Activated naive CD8-positive, alpha-beta T cell treated with anti-CD3 and anti-CD28 coated beads, Interleukin-2, amount 50 U/mL, for 24 hours (primary cell): ENCODE measurements at regions not wholly inside any gene's neighbourhood (a gene's known extent, or its start where the extent isn't known, plus 50 kb on each side); places are given as distances from the start of the nearest gene placed in this dataset.

ENCODE experiments used
- ATAC-seq: fragments of 150-1000 bp; cut with Tn5 transposase; one replicate; pipeline ENCODE4 v1.10.0; 2021
- DNase-seq: peaks from one replicate; pipeline ENCODE4 v3.0.0; 2021
- H3K27ac Mint-ChIP-seq: one replicate; pipeline ENCODE4 v1.8.0; 2021; ENCODE audit warnings: mild to moderate bottlenecking, mixed read lengths
- H3K27me3 Mint-ChIP-seq: one replicate; pipeline ENCODE4 v1.8.0; 2021; ENCODE audit warnings: mixed read lengths
- H3K36me3 Mint-ChIP-seq: one replicate; pipeline ENCODE4 v1.8.0; 2021; ENCODE audit warnings: low read depth, mixed read lengths
- H3K4me1 Mint-ChIP-seq: one replicate; pipeline ENCODE4 v1.8.0; 2021; ENCODE audit warnings: mixed read lengths
- H3K4me3 Mint-ChIP-seq: one replicate; pipeline ENCODE4 v1.8.0; 2021; ENCODE audit warnings: mild to moderate bottlenecking, moderate library complexity, mixed read lengths
- H3K9me3 Mint-ChIP-seq: one replicate; pipeline ENCODE4 v1.8.0; 2021; ENCODE audit warnings: mixed read lengths

DNA sequence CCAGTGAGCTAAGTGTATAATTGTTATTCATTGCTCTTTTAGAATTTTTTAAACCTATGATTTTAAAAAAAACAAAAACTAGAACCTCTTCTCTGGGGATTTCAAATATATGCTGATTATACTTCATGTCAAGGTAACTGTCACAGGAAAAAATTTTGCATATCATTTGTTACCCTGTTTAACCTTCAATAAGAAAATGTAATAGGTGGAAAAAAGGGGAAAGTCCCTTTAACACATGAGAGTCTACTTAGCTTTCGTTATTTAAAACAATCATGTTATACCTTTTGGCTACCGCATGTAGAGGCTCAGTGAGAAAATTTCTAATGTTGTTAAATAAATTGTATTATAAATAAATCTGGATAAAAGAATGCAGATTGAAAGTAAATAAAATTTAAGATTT is 190.1 kb upstream of the AKR1E2 start:
- Mint-ChIP-seq H3K36me3 (no peaks in the 10 kb centered on the region), H3K4me3 (no peak overlapping the region), H3K4me1 (peaks cover 2% of the 10 kb centered on the region), H3K27ac (no peak overlapping the region), H3K9me3 (no peaks in the 10 kb centered on the region), H3K27me3 (no peaks in the 10 kb centered on the region)
- no peak for ATAC-seq
- DNase-seq, result no peak

DNA sequence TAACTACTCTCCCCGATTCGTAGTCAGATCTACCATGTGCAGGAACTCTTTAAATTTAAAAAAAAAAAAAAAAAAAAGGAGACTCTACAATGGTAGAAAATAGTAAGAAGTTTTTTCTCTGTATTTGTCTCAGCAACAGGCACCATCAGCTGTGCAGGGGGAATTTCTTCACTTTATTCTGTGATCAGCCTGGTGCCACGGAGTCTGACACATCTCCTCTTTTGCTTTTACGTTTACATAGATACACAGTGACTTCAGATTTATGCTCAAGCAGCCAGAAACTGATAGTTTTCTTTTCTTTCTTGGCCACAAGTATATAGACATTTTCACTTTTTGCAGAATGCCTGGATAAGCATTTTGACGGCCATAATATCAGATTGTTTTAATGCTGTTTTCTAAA is 190.6 kb upstream of the AKR1E2 start:
- Mint-ChIP-seq H3K4me1 (peaks cover 2% of the 10 kb centered on the region), H3K27me3 (no peaks in the 10 kb centered on the region), H3K9me3 (no peaks in the 10 kb centered on the region), H3K4me3 (no peak overlapping the region), H3K27ac (no peak overlapping the region), H3K36me3 (no peaks in the 10 kb centered on the region)
- DNase-seq (no peak), ATAC-seq (no peak)

DNA sequence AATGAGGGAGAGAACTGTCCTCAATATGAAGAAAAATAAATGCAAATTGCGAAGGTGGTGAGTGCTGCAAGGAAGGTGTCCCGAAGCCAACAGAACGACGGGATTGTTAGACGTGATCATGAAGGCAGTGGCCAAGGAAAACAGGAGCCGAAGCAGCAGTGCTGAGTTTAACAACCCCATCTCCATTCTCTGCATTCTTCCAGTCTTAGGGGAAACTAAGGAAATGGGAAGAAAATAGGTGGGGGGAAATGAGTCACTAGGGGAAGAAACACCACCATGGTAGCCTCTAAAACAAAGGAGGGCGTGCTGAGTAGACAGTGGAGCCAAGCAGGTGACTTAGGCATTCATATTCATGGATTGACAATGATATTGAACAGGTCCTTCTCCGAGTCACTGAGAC is 192.2 kb upstream of the AKR1E2 start:
- no peak overlapping the region for H3K27ac Mint-ChIP-seq
- no peak for ATAC-seq
- H3K36me3 Mint-ChIP-seq, result no peaks in the 10 kb centered on the region
- H3K4me3 Mint-ChIP-seq, result no peak overlapping the region
- no peak for DNase-seq
- H3K9me3 Mint-ChIP-seq, result no peaks in the 10 kb centered on the region
- H3K27me3 Mint-ChIP-seq, result no peaks in the 10 kb centered on the region
- H3K4me1 Mint-ChIP-seq, result peaks cover 2% of the 10 kb centered on the region

GRCh38 chr10:4633186-4633585 is 192.8 kb upstream of the AKR1E2 start:
- DNase-seq (no peak), ATAC-seq (no peak)
- Mint-ChIP-seq H3K27ac (no peak overlapping the region), H3K36me3 (no peaks in the 10 kb centered on the region), H3K9me3 (no peaks in the 10 kb centered on the region), H3K27me3 (no peaks in the 10 kb centered on the region), H3K4me1 (peaks cover 2% of the 10 kb centered on the region), H3K4me3 (no peak overlapping the region)

GRCh38 chr10:4632757-4633156 is 193.2 kb upstream of the AKR1E2 start:
- DNase-seq (no peak), ATAC-seq (no peak)
- H3K27me3 Mint-ChIP-seq, result no peaks in the 10 kb centered on the region
- no peaks in the 10 kb centered on the region for H3K36me3 Mint-ChIP-seq
- no peak overlapping the region for H3K4me3 Mint-ChIP-seq
- peaks cover 2% of the 10 kb centered on the region for H3K9me3 Mint-ChIP-seq
- H3K4me1 Mint-ChIP-seq, result peaks cover 2% of the 10 kb centered on the region
- H3K27ac Mint-ChIP-seq, result no peak overlapping the region

DNA sequence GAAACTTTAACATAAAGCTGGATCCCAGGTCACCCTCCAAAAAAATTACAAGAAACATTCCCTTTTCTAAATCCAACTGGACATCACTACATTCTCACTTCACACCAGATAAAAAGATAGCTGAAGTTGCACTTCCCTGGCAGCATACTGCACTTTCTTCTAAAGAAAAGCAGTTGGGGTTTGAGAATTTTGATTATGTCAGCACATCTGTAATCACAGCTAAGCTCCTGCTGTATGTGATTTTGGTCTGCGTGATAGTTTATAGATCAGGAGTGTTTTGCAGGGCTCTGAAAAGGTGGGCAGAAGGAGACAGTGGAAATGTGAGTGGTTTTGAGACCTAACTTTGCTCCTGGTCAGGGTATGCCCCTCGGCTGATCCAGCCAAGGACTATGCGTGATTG is 199.1 kb upstream of the AKR1E2 start:
- no peaks in the 10 kb centered on the region for H3K4me1 Mint-ChIP-seq
- no peak for DNase-seq
- no peak overlapping the region for H3K4me3 Mint-ChIP-seq
- H3K9me3 Mint-ChIP-seq, result peaks cover 14% of the 10 kb centered on the region
- no peaks in the 10 kb centered on the region for H3K36me3 Mint-ChIP-seq
- H3K27ac Mint-ChIP-seq, result no peak overlapping the region
- no peak for ATAC-seq
- peaks cover 9% of the 10 kb centered on the region for H3K27me3 Mint-ChIP-seq

DNA sequence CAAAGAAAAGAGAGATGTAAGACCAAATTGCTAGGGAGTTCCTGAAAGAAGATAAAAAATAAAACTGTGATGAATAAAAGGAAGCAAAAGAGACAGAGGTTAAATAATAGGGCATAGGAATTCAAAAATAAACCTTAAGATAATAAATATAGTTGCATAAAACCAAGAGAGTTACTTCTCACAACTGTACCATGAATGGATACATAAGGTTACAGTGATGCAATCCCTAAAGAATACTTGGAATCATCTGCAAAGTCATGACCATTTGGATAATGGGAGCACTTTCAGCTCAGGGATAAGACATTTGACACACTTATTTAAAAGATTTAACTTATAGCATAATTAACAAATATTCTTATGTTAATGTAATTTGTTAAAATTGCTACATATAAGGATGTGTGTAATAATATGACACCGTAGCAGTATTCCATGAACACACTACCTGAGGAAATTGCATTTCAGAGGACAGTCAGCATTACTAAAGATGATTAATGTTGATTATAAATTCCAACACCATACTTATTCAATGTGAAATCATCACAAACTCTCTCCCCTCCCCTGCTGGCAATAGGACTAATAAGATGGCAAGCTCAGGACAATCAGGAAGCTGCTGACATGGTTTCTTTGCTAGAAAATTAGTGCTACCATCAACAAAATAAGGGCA is 202.1 kb upstream of the AKR1E2 start:
- Mint-ChIP-seq H3K27ac (no peak overlapping the region), H3K27me3 (peaks cover 13% of the 10 kb centered on the region), H3K9me3 (peaks cover 14% of the 10 kb centered on the region), H3K4me3 (no peak overlapping the region), H3K4me1 (no peaks in the 10 kb centered on the region), H3K36me3 (no peaks in the 10 kb centered on the region)
- no peak for DNase-seq
- ATAC-seq, result no peak

GRCh38 chr10:4623200-4623599 is 202.8 kb upstream of the AKR1E2 start:
- Mint-ChIP-seq H3K4me3 (no peak overlapping the region), H3K9me3 (peaks cover 14% of the 10 kb centered on the region), H3K27ac (no peak overlapping the region), H3K27me3 (peaks cover 14% of the 10 kb centered on the region), H3K36me3 (no peaks in the 10 kb centered on the region), H3K4me1 (no peaks in the 10 kb centered on the region)
- ATAC-seq (no peak), DNase-seq (no peak)

DNA sequence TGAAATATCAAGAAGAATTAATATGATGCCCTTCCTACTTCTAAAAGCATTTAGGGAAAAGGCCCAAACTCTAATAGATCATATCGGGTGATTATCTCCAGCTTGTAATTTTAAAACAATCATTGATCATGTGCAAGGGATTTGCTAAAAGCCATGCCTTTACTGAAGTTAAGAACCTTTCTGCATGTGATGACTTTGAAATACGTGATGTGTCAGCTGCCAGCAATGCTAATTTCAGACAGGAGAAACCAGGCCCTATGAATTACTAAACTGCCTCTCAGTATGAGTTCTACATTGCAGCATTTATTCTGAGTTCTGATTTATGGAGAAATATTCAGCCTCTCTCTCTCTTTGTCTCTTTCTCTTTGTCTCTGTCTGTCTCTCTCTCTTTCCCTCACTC is 203.6 kb upstream of the AKR1E2 start:
- no peak overlapping the region for H3K4me3 Mint-ChIP-seq
- DNase-seq (no peak), ATAC-seq (no peak)
- H3K9me3 Mint-ChIP-seq, result peaks cover 13% of the 10 kb centered on the region
- H3K4me1 Mint-ChIP-seq, result peaks cover 3% of the 10 kb centered on the region
- no peak overlapping the region for H3K27ac Mint-ChIP-seq
- no peaks in the 10 kb centered on the region for H3K36me3 Mint-ChIP-seq
- peaks cover 17% of the 10 kb centered on the region for H3K27me3 Mint-ChIP-seq

DNA sequence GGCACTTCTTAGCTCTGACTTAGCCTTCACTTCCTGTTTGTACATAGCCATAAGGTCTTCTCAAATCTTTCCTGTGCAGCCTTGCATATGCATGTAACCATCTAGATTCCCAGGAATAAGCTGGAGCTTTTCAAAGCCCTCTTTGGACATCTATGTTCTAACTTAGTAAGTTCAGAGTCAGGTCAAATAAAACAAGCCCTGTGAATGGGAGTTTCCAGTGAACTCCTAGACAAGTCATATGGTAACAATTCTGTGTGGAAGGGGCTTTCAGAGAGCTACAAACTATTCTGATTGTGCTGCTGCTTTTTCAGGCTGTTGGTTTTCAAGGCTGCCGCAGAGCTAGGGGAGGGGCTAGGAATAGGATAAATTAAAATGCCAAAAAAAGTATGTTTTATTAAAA is 208.4 kb upstream of the AKR1E2 start:
- ATAC-seq, result no peak
- H3K4me1 Mint-ChIP-seq, result peaks cover 3% of the 10 kb centered on the region
- peaks cover 2% of the 10 kb centered on the region for H3K36me3 Mint-ChIP-seq
- no peak for DNase-seq
- H3K27ac Mint-ChIP-seq, result no peak overlapping the region
- H3K4me3 Mint-ChIP-seq, result no peak overlapping the region
- H3K9me3 Mint-ChIP-seq, result peaks cover 25% of the 10 kb centered on the region
- H3K27me3 Mint-ChIP-seq, result peaks cover 12% of the 10 kb centered on the region

DNA sequence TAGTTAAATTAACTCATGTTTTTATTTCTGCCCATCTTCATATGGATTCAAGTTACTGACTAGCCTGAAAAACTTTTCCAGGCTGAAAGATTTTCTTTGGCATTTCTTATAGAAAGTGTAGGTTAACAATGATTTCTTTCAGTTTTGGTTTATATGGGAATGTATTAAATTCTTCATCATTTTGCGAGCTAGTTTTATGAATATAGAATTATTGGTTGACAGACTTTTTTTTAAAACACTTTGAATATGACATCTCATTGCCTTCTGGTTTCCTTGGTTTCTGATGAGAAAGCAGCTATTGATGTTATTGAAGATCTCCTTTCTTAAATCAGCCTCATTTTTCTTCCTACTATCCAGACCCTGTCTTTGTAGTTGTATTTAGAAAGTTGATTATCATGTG is 211.0 kb upstream of the AKR1E2 start:
- ATAC-seq, result no peak
- Mint-ChIP-seq H3K4me1 (peaks cover 3% of the 10 kb centered on the region), H3K9me3 (peaks cover 25% of the 10 kb centered on the region), H3K27ac (no peak overlapping the region), H3K36me3 (peaks cover 2% of the 10 kb centered on the region), H3K4me3 (no peak overlapping the region), H3K27me3 (peaks cover 10% of the 10 kb centered on the region)
- DNase-seq, result no peak

GRCh38 chr10:4609251-4609650 is 216.8 kb upstream of the AKR1E2 start:
- Mint-ChIP-seq H3K27ac (no peak overlapping the region), H3K4me1 (no peaks in the 10 kb centered on the region), H3K27me3 (peaks cover 2% of the 10 kb centered on the region), H3K4me3 (no peak overlapping the region), H3K36me3 (no peaks in the 10 kb centered on the region), H3K9me3 (no peaks in the 10 kb centered on the region)
- DNase-seq (no peak), ATAC-seq (no peak)

DNA sequence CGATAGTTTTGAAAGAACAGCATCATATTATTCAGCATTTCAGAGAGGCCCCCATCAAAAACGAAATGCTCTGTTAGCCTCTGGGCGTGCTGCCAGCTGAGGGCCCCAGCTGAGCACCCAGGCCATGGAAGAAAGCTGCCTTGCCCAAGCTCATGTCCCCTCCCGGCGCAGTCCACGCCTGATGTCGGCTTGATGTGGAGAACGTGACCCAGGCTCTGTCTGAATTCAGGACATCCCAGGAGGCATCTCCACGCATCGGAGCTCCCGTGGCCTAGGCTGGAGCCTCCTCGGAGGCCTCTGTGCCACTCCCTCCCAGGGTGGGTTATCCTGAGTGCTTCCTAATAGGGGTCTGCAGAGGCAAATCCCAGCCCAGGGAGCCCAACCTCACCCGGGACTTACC is 218.3 kb upstream of the AKR1E2 start:
- ATAC-seq, result no peak
- H3K4me3 Mint-ChIP-seq, result no peak overlapping the region
- no peak overlapping the region for H3K27ac Mint-ChIP-seq
- H3K27me3 Mint-ChIP-seq, result peaks cover 2% of the 10 kb centered on the region
- no peaks in the 10 kb centered on the region for H3K36me3 Mint-ChIP-seq
- no peaks in the 10 kb centered on the region for H3K4me1 Mint-ChIP-seq
- DNase-seq, result no peak
- H3K9me3 Mint-ChIP-seq, result no peaks in the 10 kb centered on the region

GRCh38 chr10:4606856-4607636 is 219.0 kb upstream of the AKR1E2 start:
- ATAC-seq (no peak), DNase-seq (no peak)
- Mint-ChIP-seq H3K4me1 (no peaks in the 10 kb centered on the region), H3K9me3 (peaks cover under 1% of the 10 kb centered on the region), H3K27ac (no peak overlapping the region), H3K27me3 (peaks cover 2% of the 10 kb centered on the region), H3K36me3 (no peaks in the 10 kb centered on the region), H3K4me3 (no peak overlapping the region)

- Mint-ChIP-seq H3K9me3 (peaks cover 7% of the 10 kb centered on the region), H3K4me3 (no peak overlapping the region), H3K4me1 (no peaks in the 10 kb centered on the region), H3K27ac (no peak overlapping the region), H3K27me3 (peaks cover 2% of the 10 kb centered on the region), H3K36me3 (no peaks in the 10 kb centered on the region)
- ATAC-seq (no peak), DNase-seq (no peak)
Measured at GRCh38 chr10:4602764-4603491, 223.1 kb upstream of the AKR1E2 start.
